Large intestine (tissue), 3 donors: ENCODE measurements at regions not wholly inside any gene's neighbourhood (a gene's known extent, or its start where the extent isn't known, plus 50 kb on each side); places are given as distances from the start of the nearest gene placed in this dataset.
A peak's percentile ranks its signal among the peaks of the same experiment; 100 is the strongest.

Source experiments
- DNase-seq, 2 donors: peaks; one replicate each; pipeline versions ENCODE4 v3.0.0 to v3.0.0-alpha.2; 2013
- H3K27ac ChIP-seq: one replicate; pipeline ENCODE4 v1.5.1; 2013; ENCODE audit warnings: low read length
- H3K27me3 ChIP-seq: 2 replicates; pipeline ENCODE4 v1.6.1; 2013; ENCODE audit warnings: low read length; ENCODE audit not compliant: control insufficient read depth, insufficient read depth
- H3K36me3 ChIP-seq: 2 replicates; pipeline ENCODE4 v1.6.1; 2013; ENCODE audit warnings: low read length; ENCODE audit not compliant: control insufficient read depth, insufficient read depth
- H3K4me1 ChIP-seq: one replicate; pipeline ENCODE4 v1.6.1; 2013; ENCODE audit warnings: low read length; ENCODE audit not compliant: control insufficient read depth, insufficient read depth
- H3K4me3 ChIP-seq: one replicate; pipeline ENCODE4 v1.5.1; 2013; ENCODE audit warnings: low read length
- H3K9me3 ChIP-seq: one replicate; pipeline ENCODE4 v1.6.1; 2013; ENCODE audit warnings: mild to moderate bottlenecking, low read depth, low read length, moderate library complexity; ENCODE audit not compliant: control insufficient read depth
- WGBS: methylation state at CpG from one replicate; pipeline ENCODE4 v1.1.5; 2013; ENCODE audit warnings: low lambda C conversion rate; ENCODE audit not compliant: insufficient coverage; 5-methylcytosine and 5-hydroxymethylcytosine counted together

GRCh38 chr18:21184396-21184996 is 57.5 kb upstream of the GREB1L start:
- Histone ChIP-seq H3K36me3 (no peaks in the 10 kb centered on the region), H3K27me3 (no peaks in the 10 kb centered on the region), H3K27ac (no peak overlapping the region), H3K9me3 (no peaks in the 10 kb centered on the region), H3K4me1 (no peaks in the 10 kb centered on the region), H3K4me3 (no peak overlapping the region)
- no peak for DNase-seq
- WGBS = 83% methylated on average over 1 of the region's 7 CpGs

- no CpG with 5 or more reads among the region's 4 CpGs for WGBS
- no peaks in the 10 kb centered on the region for H3K4me1 ChIP-seq
- H3K27me3 ChIP-seq = no peaks in the 10 kb centered on the region
- H3K9me3 ChIP-seq = no peaks in the 10 kb centered on the region
- H3K36me3 ChIP-seq = no peaks in the 10 kb centered on the region
- H3K4me3 ChIP-seq = no peak overlapping the region
- DNase-seq = no peak
- H3K27ac ChIP-seq = no peak overlapping the region
Measured at GRCh38 chr18:21187886-21188285, 54.1 kb upstream of the GREB1L start.

GRCh38 chr18:21191596-21192307 is 50.3 kb upstream of the GREB1L start:
- no CpG with 5 or more reads among the region's 7 CpGs for WGBS
- Histone ChIP-seq H3K4me3 (no peak overlapping the region), H3K9me3 (no peaks in the 10 kb centered on the region), H3K4me1 (no peaks in the 10 kb centered on the region), H3K27me3 (no peaks in the 10 kb centered on the region), H3K27ac (no peak overlapping the region), H3K36me3 (no peaks in the 10 kb centered on the region)
- DNase-seq = peak; percentile 17 to 33
